ENCODE measurements at regions not wholly inside any gene's neighbourhood (a gene's known extent, or its start where the extent isn't known, plus 50 kb on each side); places are given as distances from the start of the nearest gene placed in this dataset.
"Not testable (repeated sequence)": the region's sequence is repeated elsewhere in the genome, so short reads cannot be mapped to it uniquely, and the experiment has no call there.

- TF ChIP-seq, protein P1, sequence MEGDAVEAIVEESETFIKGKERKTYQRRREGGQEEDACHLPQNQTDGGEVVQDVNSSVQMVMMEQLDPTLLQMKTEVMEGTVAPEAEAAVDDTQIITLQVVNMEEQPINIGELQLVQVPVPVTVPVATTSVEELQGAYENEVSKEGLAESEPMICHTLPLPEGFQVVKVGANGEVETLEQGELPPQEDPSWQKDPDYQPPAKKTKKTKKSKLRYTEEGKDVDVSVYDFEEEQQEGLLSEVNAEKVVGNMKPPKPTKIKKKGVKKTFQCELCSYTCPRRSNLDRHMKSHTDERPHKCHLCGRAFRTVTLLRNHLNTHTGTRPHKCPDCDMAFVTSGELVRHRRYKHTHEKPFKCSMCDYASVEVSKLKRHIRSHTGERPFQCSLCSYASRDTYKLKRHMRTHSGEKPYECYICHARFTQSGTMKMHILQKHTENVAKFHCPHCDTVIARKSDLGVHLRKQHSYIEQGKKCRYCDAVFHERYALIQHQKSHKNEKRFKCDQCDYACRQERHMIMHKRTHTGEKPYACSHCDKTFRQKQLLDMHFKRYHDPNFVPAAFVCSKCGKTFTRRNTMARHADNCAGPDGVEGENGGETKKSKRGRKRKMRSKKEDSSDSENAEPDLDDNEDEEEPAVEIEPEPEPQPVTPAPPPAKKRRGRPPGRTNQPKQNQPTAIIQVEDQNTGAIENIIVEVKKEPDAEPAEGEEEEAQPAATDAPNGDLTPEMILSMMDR (IDR thresholded peaks at IDR 0.05; ENCODE audit: low read depth, low read length): not testable (repeated sequence)
- not testable (repeated sequence) for TF ChIP-seq EZH2phosphoT487 (IDR thresholded peaks at IDR 0.05; ENCODE audit: low read depth)
Observed at GRCh38 chr3:106998841-106999682, 378.2 kb upstream of the CCDC54 start.
